Sigmoid colon (tissue), 3 donors: ENCODE measurements at regions not wholly inside any gene's neighbourhood (a gene's known extent, or its start where the extent isn't known, plus 50 kb on each side); places are given as distances from the start of the nearest gene placed in this dataset.

Source experiments
- CTCF ChIP-seq, 4 experiments: fragments of 450-650 bp in 3 of 4; fragments of 200-600 bp in 1 of 4; IDR thresholded peaks; one replicate each; pipeline ENCODE4 v1.5.1; 2016 to 2019; ENCODE audit warnings: antibody characterized with exemption in 4 of 4, mild to moderate bottlenecking in 3 of 4, moderate library complexity in 2 of 4
- POLR2A ChIP-seq, 2 donors: fragments of 450-650 bp; IDR thresholded peaks; one replicate each; pipeline ENCODE4 v1.6.1; 2016; ENCODE audit warnings: antibody characterized with exemption in 2 of 2, mild to moderate bottlenecking in 2 of 2, moderate library complexity in 2 of 2

GRCh38 chr3:182246870-182247269 lies 535.1 kb downstream of the SOX2 start:
- no peak for TF ChIP-seq CTCF (IDR thresholded peaks at IDR 0.05)
- TF ChIP-seq POLR2A (IDR thresholded peaks at IDR 0.05): no peak
